GM18499 (cell line): ENCODE measurements at regions not wholly inside any gene's neighbourhood (a gene's known extent, or its start where the extent isn't known, plus 50 kb on each side); places are given as distances from the start of the nearest gene placed in this dataset.
"Not testable (repeated sequence)": the region's sequence is repeated elsewhere in the genome, so short reads cannot be mapped to it uniquely, and the experiment has no call there.

ENCODE experiments used
- ATAC-seq: cut with Tn5 transposase; IDR thresholded peaks from one replicate; pipeline ENCODE4 v1.9.1; 2021; ENCODE audit warnings: moderate number of reproducible peaks; ENCODE audit not compliant: insufficient read depth, unreplicated experiment

DNA sequence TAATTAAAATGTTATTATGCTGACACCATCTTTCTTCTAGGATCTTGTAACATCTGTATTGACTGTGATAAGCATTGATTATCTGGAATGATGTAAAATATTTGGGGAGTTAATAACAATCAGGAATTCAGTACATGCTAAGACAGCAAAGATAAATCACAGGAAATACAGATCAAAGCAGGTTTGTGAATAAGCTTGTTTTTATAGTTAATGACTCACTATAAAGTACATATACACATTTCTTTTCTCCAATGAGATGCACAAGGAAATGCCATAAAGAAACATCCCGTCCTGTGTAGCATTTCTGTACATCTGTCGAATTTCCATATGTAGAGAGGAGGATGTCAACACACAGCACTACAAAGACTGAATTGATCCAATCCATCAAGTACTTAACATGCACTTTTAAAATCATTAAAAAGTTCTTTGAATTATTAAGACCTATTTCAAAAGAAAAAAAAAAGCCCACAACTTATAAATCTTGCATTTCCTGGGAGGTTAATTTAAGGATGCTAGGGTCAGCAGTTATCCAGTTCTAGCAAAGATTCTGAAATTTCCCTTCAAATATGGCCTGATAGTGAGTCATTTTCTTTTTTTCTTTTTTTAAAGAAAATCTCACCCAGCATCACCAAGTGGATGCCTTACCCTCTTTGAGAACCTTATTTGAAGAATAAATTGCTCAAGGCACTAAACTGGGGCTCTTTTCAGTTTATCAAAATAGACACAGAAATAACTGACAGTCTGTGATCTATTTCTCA, 243.2 kb upstream of the NR5A2 start:
- ATAC-seq: no peak

DNA sequence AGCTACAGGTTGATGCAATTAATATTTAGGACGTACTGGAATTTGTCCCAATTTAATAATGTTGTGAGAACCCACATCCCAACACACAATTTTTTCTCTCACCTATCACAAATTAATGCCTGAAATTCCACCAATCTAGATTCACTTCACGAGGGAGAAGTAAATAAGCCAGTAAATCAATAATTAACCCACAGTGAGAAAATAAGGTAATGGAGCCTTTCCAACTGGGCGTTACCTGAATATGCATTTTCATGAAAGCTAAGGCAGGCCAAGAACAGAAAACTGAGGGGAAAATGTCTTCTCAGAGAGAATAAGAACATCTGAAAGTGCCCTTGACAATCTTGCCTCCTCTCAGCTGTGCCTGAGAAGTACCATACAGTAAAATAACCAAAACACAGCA, 240.8 kb upstream of the NR5A2 start:
- no peak for ATAC-seq

- no peak for ATAC-seq
Measured at GRCh38 chr1:199789141-199789540, 238.4 kb upstream of the NR5A2 start.

DNA sequence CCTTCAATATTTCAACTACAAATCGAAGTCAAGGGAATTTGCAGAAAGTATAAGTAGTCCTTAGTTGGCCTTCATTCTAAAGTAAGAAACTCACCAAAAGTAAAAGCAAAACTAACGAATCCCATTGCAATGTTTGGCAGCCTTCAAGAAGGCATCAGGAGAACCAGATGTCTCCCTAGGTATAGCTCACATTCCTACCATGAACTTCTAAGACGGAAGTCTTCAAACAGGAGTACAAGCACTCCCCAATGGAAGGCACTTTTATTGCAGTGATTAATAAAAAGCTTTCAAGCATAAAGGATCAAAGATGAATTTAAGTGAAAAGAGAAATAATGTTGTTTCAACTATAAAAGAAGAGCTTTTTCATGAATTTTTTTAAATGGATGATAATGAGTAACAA, 236.0 kb upstream of the NR5A2 start:
- ATAC-seq: no peak

DNA sequence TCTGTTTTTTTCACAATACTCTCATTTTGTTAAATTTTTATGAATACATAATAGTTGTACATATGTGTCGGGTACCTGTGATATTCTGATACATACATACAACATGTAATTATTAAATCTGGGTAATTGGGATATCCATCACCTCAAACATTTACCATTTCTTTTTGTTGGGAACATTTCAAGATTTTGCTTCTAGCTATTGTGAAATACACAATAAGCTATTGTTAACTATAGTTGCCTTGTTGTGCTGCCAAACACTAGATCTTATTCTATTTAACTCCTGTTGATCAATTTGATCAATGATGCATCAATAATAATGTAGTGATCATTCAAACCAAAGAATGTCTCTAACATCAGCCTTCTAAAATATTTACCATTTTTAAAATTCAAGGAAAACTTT, 234.6 kb upstream of the NR5A2 start:
- ATAC-seq: no peak

DNA sequence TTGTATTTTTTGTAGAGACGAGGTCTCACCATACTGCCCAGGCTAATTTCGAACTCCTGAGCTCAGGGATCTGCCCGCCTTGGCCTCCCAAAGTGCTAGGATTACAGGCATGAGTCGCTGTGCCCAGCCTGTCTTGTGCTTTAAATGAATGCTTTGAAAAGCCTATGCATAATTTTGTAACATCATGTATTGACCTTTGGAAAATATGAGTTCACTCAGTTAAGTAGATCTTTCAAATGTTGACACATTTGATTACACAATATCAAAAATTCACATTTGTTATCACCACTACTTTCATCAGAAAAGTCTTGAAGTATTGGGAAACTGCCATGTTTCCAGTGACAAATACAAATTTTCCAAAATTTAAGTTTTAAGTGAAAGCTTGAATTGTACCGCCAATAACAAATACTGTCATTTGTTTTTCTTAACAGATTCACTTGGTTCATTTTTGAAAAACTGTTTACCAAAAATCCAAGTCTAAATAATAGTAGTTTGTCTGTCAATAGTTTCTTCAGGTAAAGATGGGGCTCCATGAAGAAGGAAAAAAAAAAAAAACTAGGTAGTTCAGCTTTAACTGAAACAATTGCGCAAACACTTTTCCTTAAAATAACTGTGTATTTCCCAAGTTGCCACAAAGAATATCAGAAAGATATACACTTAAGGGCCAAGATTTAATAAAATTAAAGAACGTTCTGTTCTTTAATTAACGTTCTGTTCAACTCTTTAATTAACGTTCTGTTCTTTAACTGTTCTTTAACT, 233.2 kb upstream of the NR5A2 start:
- no peak for ATAC-seq

GRCh38 chr1:199799116-199799515, 228.4 kb upstream of the NR5A2 start:
- ATAC-seq: no peak

DNA sequence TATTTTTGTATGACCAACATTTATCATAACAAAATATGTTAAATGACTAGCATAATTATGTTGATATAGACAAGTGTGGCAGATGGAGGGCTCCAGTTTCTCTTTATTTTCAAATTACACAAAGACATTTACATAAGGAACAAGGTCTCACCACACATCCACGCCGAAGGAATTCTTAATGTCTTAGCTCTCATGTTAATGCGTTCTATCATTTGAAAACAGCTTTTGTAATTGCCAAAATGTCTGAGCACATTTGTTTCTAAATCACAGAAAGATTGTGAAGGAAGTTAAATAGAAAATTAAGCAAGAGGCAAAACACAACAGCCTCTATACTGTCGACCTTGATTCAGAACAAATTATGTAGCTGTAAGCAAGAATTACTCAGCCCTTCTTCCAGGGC, 223.0 kb upstream of the NR5A2 start:
- ATAC-seq: no peak

- no peak for ATAC-seq
Measured at GRCh38 chr1:199808110-199808870, 219.2 kb upstream of the NR5A2 start.

DNA sequence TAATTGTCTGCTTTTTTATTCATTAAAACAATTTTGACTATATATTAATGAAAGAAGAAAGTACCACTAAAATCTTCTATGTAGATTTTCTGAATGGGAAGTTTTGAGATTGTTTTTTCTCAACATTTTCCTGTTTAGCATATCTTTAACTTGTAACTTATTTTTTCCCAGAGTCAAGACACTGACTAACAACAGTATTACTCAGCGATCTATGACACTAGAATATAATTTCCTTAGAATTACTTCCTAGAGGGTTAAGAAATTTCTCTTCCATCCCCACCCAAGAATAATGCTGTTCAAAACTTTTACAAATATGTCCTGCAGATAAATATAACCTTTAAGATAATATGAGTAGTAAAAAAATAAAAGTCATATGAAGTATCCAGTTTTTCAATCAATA, 218.2 kb upstream of the NR5A2 start:
- no peak for ATAC-seq

- no peak for ATAC-seq
Measured at GRCh38 chr1:199811163-199811562, 216.3 kb upstream of the NR5A2 start.

- no peak for ATAC-seq
Measured at GRCh38 chr1:199813198-199813597, 214.3 kb upstream of the NR5A2 start.

GRCh38 chr1:199815947-199816346, 211.6 kb upstream of the NR5A2 start:
- no peak for ATAC-seq

- no peak for ATAC-seq
Measured at GRCh38 chr1:199817266-199817665, 210.2 kb upstream of the NR5A2 start.

DNA sequence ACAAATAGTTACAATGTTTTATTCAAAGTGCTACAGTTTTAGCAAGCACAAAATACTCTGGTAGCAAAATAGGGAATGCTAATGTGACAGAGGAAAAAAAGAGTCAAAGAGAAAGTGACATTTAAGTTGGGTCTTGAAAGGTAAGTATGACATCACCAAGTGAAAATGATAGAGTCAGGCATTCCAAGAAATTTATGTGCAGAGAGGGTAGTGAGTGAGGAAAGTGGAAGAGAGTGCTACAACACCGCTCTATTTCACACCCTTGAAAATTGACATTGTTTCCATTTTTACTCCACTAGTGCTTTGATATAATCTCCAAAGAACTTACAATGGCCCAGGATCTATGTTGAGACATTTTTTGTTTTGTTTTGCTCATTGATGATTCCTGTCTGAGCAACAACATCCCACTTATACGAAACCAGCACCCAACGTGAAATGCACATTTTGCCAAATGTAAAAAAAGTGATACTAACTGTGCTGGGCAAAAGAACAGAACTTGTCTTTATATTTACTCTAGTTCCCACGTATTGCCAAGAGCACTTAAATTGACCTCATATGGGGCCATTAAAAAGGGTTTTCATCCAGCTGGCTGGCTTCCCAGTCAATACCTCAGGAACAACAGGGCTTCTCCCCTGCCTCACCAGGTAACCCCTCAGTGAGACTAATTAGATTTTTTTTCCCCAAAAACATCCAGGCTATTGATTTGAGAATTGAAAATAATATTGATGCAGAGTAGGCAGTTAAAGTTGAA, 206.3 kb upstream of the NR5A2 start:
- ATAC-seq: no peak

DNA sequence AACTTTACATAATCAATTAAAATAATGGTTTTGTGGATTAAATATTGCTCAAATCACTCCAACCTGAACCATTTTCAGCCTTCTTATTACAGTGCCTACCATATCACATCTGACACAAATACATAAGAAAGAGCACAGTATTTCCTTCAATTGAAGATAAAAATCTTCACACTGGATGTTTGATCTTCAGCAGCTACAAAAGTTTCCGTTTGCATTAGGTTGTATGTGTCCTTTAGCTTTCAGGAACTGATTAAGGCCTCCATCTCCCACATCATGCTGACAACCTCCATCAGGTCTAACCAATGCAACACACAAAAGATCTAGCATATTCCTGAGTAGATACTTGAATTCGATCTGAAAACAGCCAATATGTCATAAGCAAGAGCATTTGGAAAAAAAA, 195.1 kb upstream of the NR5A2 start:
- no peak for ATAC-seq

DNA sequence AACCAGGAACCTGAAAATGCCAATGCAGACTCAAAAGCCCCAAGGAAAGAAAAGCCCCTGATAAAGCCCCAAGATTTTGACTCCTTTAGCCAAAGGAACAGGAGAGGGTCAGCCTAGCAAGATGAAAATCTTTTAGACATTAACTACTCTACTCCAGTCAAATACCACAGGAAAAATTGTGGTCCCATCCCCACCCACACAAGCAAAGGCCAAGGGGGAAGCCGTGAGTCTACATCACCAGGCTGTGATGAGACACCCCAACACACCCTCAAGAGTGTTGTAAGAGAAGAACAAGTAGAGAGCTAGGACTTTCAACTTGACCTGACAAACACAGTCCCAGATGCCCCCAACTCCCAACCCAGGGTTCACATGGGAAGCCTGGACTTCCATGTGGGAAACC, 192.8 kb upstream of the NR5A2 start:
- ATAC-seq: no peak

- no peak for ATAC-seq
Measured at GRCh38 chr1:199836430-199836829, 191.1 kb upstream of the NR5A2 start.

DNA sequence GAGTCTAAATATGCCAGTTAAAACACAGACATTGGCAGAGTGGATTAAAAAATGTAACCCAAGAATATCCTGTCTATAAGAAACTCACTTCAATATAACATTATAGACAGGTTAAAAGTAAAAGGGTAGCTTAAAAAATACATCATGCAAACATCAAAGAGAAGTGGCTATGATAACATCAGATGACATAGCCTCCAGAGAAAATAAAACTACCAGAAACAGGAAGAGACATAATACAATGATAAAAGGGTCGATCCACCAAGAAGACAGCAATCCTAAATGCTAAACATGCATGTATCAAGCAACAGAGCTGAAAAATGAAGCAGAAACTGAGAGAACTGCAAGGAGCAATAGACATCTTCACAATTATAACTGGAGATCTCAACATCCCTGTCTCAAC, 190.2 kb upstream of the NR5A2 start:
- ATAC-seq: no peak

- ATAC-seq: not testable (repeated sequence)
Measured at GRCh38 chr1:199839608-199840007, 187.9 kb upstream of the NR5A2 start.
